Natural killer cell (primary cell): ENCODE measurements at regions not wholly inside any gene's neighbourhood (a gene's known extent, or its start where the extent isn't known, plus 50 kb on each side); places are given as distances from the start of the nearest gene placed in this dataset.

Experiments
- ATAC-seq, 3 donors: fragments of 150-1000 bp in 2 of 3; fragments of 200-7000 bp in 1 of 3; cut with Tn5 transposase; 1 replicate in 1 of 3; 2 replicates in 2 of 3; pipeline ENCODE4 v1.10.0; 2021; ENCODE audit warnings: mild to moderate bottlenecking in 2 of 3, moderate library complexity in 2 of 3
- DNase-seq, 2 donors: peaks; one replicate each; pipeline versions ENCODE4 v3.0.0 to v3.0.0-alpha.2; 2013 to 2021; ENCODE audit warnings: mixed read lengths in 1 of 2
- H3K27ac ChIP-seq: one replicate; pipeline ENCODE4 v1.5.1; 2013; ENCODE audit warnings: mild to moderate bottlenecking, low read length
- H3K27me3 ChIP-seq: one replicate; pipeline ENCODE4 v1.6.1; 2013; ENCODE audit warnings: low read length; ENCODE audit not compliant: control insufficient read depth, insufficient read depth
- H3K36me3 ChIP-seq: one replicate; pipeline ENCODE4 v1.6.1; 2013; ENCODE audit warnings: low read length; ENCODE audit not compliant: control insufficient read depth, insufficient read depth
- H3K4me1 ChIP-seq: one replicate; pipeline ENCODE4 v1.6.1; 2013; ENCODE audit warnings: low read length; ENCODE audit not compliant: control insufficient read depth, insufficient read depth
- H3K4me3 ChIP-seq: one replicate; pipeline ENCODE4 v1.5.1; 2013; ENCODE audit warnings: low read length
- H3K9me3 ChIP-seq: one replicate; pipeline ENCODE4 v1.6.1; 2013; ENCODE audit warnings: low read length; ENCODE audit not compliant: control insufficient read depth, insufficient read depth
- H3K27ac Mint-ChIP-seq, 2 donors: one replicate each; pipeline ENCODE4 v1.8.0; 2022; ENCODE audit warnings: mild to moderate bottlenecking in 2 of 2, mixed read lengths in 2 of 2, moderate library complexity in 1 of 2
- H3K27me3 Mint-ChIP-seq, 2 donors: one replicate each; pipeline ENCODE4 v1.8.0; 2022; ENCODE audit warnings: low read depth in 2 of 2, mixed read lengths in 2 of 2
- H3K36me3 Mint-ChIP-seq: one replicate; pipeline ENCODE4 v1.8.0; 2022; ENCODE audit warnings: mixed read lengths
- H3K4me1 Mint-ChIP-seq, 2 donors: one replicate each; pipeline ENCODE4 v1.8.0; 2022; ENCODE audit warnings: mixed read lengths in 2 of 2
- H3K4me3 Mint-ChIP-seq: one replicate; pipeline ENCODE4 v1.8.0; 2022; ENCODE audit warnings: mild to moderate bottlenecking, moderate library complexity, mixed read lengths
- H3K9me3 Mint-ChIP-seq, 2 donors: one replicate each; pipeline ENCODE4 v1.8.0; 2022; ENCODE audit warnings: mixed read lengths in 2 of 2
- WGBS: methylation state at CpG from one replicate; pipeline ENCODE4 v1.1.7; 2013; ENCODE audit warnings: missing lambda C conversion rate; ENCODE audit not compliant: insufficient coverage; 5-methylcytosine and 5-hydroxymethylcytosine counted together
- intact Hi-C: fragments of 100-400 bp; cut with micrococcal nuclease; formaldehyde crosslinking; loops from one replicate; pipeline ENCODE4 v1.14.2; 2022
- TF ChIP-seq, protein P1 (sequence below): fragments of 200-600 bp; IDR thresholded peaks from one replicate; pipeline ENCODE4 v1.8.0; 2022; ENCODE audit warnings: antibody characterized with exemption

DNA sequence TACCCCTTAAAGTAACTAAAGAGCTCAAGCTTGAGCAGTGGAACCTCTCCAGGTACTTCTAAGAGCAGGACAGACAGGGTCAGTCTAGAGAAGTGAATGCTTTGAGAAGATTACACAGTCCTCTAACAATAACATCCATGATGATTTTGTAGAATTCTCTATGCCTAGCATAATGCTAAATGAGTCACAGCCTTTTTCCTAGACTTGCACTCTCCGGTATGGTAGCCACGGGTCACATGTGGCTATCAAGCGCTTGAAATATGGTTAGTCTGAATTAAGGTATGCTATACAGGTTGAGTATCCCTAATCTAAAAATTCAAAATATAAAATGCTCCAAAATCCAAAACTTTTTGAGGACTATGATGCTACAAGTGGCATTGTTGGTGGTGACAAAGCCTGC lies 166.6 kb upstream of the MKLN1 start:
- TF ChIP-seq, protein P1, sequence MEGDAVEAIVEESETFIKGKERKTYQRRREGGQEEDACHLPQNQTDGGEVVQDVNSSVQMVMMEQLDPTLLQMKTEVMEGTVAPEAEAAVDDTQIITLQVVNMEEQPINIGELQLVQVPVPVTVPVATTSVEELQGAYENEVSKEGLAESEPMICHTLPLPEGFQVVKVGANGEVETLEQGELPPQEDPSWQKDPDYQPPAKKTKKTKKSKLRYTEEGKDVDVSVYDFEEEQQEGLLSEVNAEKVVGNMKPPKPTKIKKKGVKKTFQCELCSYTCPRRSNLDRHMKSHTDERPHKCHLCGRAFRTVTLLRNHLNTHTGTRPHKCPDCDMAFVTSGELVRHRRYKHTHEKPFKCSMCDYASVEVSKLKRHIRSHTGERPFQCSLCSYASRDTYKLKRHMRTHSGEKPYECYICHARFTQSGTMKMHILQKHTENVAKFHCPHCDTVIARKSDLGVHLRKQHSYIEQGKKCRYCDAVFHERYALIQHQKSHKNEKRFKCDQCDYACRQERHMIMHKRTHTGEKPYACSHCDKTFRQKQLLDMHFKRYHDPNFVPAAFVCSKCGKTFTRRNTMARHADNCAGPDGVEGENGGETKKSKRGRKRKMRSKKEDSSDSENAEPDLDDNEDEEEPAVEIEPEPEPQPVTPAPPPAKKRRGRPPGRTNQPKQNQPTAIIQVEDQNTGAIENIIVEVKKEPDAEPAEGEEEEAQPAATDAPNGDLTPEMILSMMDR, result no peak
- Histone ChIP-seq H3K9me3 (no peaks in the 10 kb centered on the region), H3K36me3 (no peaks in the 10 kb centered on the region), H3K27ac (no peak overlapping the region), H3K4me1 (no peaks in the 10 kb centered on the region), H3K27me3 (no peaks in the 10 kb centered on the region), H3K4me3 (no peak overlapping the region)
- no peaks in the 10 kb centered on the region for H3K36me3 Mint-ChIP-seq
- ATAC-seq, result no peak
- H3K4me3 Mint-ChIP-seq, result no peak overlapping the region
- WGBS, result no CpG with 5 or more reads among the region's 3 CpGs
- intact Hi-C loops, result no loop called here
- H3K4me1 Mint-ChIP-seq, result no peaks in the 10 kb centered on the region
- no peak overlapping the region for H3K27ac Mint-ChIP-seq
- no peak for DNase-seq
- H3K27me3 Mint-ChIP-seq, result peaks cover 2 to 10% of the 10 kb centered on the region in 2 donors
- no peaks in the 10 kb centered on the region for H3K9me3 Mint-ChIP-seq

DNA sequence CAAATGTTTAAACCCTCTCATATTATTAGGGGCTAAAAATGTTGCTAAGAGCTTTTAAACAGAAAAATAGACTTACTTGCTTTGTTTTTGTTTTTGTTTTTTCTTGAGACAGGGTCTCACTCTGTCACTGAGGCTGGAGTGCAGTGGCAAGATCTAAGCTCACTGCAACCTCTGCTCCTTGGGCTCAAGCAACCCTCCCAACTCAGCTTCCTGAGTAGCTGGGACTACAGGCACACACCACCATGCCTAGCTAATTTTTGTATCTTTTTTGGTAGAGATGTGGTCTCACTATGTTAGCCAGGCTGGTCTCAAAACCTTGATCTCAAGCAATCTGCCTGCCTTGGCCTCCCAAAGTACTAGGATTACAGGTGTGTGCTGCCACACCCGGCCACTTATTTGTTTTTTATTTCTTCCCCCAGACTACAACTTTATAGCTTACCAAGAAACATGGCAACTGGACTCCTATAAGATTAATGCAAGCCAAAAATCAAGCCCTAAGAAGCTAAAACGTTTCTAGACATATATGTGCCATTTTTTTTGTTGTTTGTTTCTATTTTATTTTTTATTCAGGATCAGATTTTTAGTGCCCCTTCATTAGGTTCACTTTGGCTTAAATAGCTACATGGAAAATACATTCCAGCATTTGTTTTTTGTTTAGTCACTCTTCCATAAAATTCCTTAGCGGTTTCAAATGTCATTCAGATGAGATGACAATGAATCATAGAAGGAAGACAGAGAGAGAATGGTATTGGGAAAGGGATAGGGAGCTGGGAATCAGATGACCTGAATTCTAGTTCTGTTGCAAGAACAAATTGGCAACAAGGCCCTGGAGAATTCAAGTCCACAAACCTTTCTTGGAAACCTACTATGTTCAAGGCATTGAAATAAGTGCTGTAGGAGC lies 163.4 kb upstream of the MKLN1 start:
- DNase-seq, result no peak
- no peak overlapping the region for H3K4me3 Mint-ChIP-seq
- no peak overlapping the region for H3K4me3 ChIP-seq
- no peaks in the 10 kb centered on the region for H3K27me3 ChIP-seq
- no peaks in the 10 kb centered on the region for H3K9me3 Mint-ChIP-seq
- H3K4me1 Mint-ChIP-seq, result no peaks in the 10 kb centered on the region
- 84% methylated on average over 3 of the region's 3 CpGs for WGBS
- no peaks in the 10 kb centered on the region for H3K9me3 ChIP-seq
- no peaks in the 10 kb centered on the region for H3K36me3 ChIP-seq
- H3K27ac Mint-ChIP-seq, result no peak overlapping the region
- intact Hi-C loops, result no loop called here
- TF ChIP-seq, protein P1, result no peak
- H3K4me1 ChIP-seq, result no peaks in the 10 kb centered on the region
- ATAC-seq, result no peak
- no peaks in the 10 kb centered on the region for H3K36me3 Mint-ChIP-seq
- no peak overlapping the region for H3K27ac ChIP-seq
- H3K27me3 Mint-ChIP-seq, result peaks cover under 1 to 3% of the 10 kb centered on the region in 2 donors

DNA sequence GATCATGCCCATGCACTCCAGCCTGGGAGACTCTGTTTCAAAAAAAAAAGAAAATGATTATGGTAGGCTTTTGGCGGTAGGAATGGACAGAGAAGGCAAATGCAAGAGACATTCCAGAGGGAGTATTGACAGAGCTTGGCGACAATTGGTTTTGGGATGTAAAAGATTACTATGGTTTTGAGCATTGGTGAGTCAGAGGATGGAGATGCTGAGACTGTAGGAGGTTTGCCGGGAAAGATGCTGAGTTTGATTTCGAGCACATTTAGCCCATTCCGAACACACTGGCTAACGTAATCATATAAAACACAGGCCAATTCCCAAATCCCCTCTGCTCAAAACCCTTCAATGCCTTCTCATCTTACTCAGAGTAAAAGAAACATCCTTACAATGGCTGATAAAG lies 161.6 kb upstream of the MKLN1 start:
- TF ChIP-seq, protein P1, result no peak
- 97% methylated on average over 6 of the region's 6 CpGs for WGBS
- no peaks in the 10 kb centered on the region for H3K9me3 Mint-ChIP-seq
- H3K4me1 ChIP-seq, result no peaks in the 10 kb centered on the region
- H3K36me3 ChIP-seq, result no peaks in the 10 kb centered on the region
- H3K27me3 Mint-ChIP-seq, result peaks cover 5 to 6% of the 10 kb centered on the region in 2 donors
- no peak overlapping the region for H3K4me3 Mint-ChIP-seq
- intact Hi-C loops, result no loop called here
- no peaks in the 10 kb centered on the region for H3K9me3 ChIP-seq
- no peaks in the 10 kb centered on the region for H3K36me3 Mint-ChIP-seq
- no peak overlapping the region for H3K27ac ChIP-seq
- peaks cover 2% of the 10 kb centered on the region for H3K27me3 ChIP-seq
- H3K27ac Mint-ChIP-seq, result no peak overlapping the region
- DNase-seq, result no peak
- H3K4me3 ChIP-seq, result no peak overlapping the region
- no peak for ATAC-seq
- no peaks in the 10 kb centered on the region for H3K4me1 Mint-ChIP-seq
